ENCODE measurements at regions not wholly inside any gene's neighbourhood (a gene's known extent, or its start where the extent isn't known, plus 50 kb on each side); places are given as distances from the start of the nearest gene placed in this dataset.

DNA sequence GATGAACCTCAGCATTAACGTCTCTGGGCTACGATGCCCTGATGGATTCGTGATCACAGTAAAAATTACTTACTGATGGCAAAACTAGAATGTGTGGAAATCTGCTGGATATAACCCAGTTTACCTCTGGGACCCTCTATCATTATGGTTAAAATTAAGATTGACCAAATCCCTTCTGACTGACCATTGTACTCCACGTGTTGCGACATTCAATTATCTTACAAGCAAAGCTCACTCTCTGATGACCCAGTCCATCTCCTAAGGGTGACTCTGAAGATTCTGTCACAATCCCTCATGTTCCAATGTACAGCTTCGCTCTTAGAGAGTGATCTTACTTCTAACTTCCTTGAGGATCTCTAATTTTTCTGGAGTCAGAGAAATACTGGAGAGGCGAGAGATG lies 288.5 kb upstream of the RUNX1 start:
- no peak for TF ChIP-seq CTCF (IDR thresholded peaks at IDR 0.05)

- no peak for TF ChIP-seq CTCF (IDR thresholded peaks at IDR 0.05)
Observed at GRCh38 chr21:35336534-35336933, 287.4 kb upstream of the RUNX1 start.

- TF ChIP-seq CTCF (IDR thresholded peaks at IDR 0.05) = no peak
Observed at GRCh38 chr21:35335951-35336446, 286.9 kb upstream of the RUNX1 start.

DNA sequence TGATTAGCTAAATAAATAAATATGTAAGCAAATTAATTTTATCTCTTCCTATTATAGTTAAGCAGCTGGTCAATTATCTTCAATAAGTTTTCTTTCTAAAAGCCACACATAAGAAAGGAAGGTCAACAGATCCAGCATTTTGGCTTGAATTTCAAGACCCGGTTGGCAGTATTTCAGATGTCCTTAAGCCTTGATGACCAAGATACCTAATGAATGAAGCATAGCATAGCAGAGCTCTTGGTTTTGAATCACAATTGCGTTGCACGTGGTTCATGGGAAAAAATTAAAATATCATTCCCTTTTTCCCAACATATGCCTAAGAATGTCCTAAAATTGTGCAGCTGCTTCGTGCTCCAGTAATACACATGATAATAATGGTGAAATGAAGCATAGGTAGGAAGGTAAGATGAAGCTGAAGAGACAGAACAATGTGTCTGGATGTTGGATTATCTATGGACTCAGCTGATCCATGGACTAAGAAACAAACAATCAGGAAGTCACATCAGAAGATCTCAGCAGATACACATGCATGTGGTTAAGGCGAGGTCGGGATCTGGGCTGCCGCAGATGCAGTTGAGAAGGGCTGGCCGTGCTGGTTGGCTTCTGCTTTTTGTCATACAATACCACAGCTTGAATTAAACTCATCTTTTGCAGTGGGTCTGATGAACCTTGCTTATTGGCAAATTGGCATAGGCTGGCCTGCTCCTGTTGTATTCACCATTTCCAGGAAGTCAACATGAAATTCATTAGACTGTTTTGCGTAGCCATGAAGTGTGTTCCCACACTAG lies 284.9 kb upstream of the RUNX1 start:
- TF ChIP-seq CTCF (IDR thresholded peaks at IDR 0.05) = no peak

DNA sequence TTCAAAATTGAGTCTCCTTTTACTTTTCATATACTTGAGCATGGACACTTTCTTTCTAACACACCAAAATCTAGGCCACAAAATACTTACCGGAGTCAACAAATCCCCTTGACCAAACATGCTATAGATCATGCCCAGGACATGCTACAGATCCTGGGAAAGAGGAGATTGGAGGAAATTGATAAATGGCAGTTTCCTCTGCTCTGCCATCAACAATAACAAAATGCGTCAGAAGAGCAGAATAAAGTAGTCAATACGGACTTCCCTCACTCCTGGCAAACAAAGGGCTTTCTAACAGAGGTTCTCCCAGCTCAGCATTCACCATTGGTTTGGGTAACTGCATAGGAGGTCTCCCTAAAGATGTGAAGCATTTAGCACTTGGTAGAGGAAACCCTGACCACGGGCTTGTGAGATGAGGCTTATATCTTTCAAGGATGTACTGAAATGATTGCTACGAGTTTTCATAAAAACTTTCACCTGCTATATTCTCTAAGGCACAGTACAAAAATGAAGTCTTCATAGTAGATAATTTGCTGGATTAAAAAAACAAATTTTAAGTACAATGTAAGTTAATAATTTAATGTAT lies 283.8 kb upstream of the RUNX1 start:
- TF ChIP-seq CTCF (IDR thresholded peaks at IDR 0.05) = no peak

DNA sequence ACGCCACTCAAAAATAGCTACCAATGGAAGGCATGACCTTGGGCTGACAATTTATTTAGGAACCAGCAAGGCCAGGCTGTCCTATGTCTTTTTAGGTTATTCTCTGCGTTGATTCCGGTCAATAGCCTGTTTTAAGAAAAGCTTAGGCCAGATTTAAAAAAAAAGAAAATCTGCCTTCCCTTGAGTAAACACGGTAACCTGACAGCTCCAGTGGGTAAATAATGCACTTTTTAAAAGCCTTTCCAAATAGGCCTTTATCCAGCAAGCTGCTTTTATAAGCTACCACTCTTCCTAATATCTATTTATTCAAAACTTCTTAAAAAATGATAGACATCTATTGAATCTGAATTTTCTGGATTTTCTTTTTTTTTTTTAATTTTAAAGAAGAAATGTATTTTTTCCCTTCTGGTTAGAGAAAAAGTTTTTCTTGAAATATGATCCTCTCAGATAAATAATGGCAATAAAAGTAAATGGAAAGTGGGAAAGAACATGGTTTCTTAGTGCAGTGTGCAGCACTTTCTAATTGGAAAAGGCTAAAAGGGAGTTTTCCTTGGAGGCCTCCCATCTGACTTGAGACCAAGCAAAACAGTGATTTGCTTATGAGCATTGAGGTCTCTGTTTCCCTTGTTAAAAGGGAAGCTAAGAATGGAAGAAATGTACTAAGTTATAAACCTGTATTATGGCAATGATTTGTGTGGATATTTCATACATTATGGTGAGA lies 281.0 kb upstream of the RUNX1 start:
- no peak for TF ChIP-seq CTCF (IDR thresholded peaks at IDR 0.05)

- TF ChIP-seq CTCF (IDR thresholded peaks at IDR 0.05) = no peak
Observed at GRCh38 chr21:35328856-35329455, 279.9 kb upstream of the RUNX1 start.
